Type B pancreatic cell (in vitro differentiated cells): ENCODE measurements at regions not wholly inside any gene's neighbourhood (a gene's known extent, or its start where the extent isn't known, plus 50 kb on each side); places are given as distances from the start of the nearest gene placed in this dataset.
"Not testable (repeated sequence)": the region's sequence is repeated elsewhere in the genome, so short reads cannot be mapped to it uniquely, and the experiment has no call there.

ENCODE experiments used
- DNase-seq: peaks from one replicate; pipeline ENCODE4 v3.0.0; 2021; ENCODE audit warnings: mixed read lengths; ENCODE audit not compliant: unreplicated experiment; ENCODE audit errors: extremely low spot score
- H3K27ac Mint-ChIP-seq: 2 replicates; pipeline ENCODE4 v1.8.0; 2021; ENCODE audit warnings: mild to moderate bottlenecking, mixed read lengths
- H3K27me3 Mint-ChIP-seq: 2 replicates; pipeline ENCODE4 v1.8.0; 2021; ENCODE audit warnings: mixed read lengths
- H3K36me3 Mint-ChIP-seq: 2 replicates; pipeline ENCODE4 v1.8.0; 2021; ENCODE audit warnings: mixed read lengths
- H3K4me1 Mint-ChIP-seq: one replicate; pipeline ENCODE4 v1.8.0; 2021; ENCODE audit warnings: mixed read lengths; ENCODE audit not compliant: unreplicated experiment
- H3K4me3 Mint-ChIP-seq: 2 replicates; pipeline ENCODE4 v1.8.0; 2021; ENCODE audit warnings: mild to moderate bottlenecking, mixed read lengths
- H3K9me3 Mint-ChIP-seq: 2 replicates; pipeline ENCODE4 v1.8.0; 2021; ENCODE audit warnings: mixed read lengths
- TF ChIP-seq, protein P1 (sequence below): fragments of 200-600 bp; sonication (generic); conservative IDR thresholded peaks from 2 replicates; pipeline ENCODE4 v1.5.0; 2021; ENCODE audit warnings: antibody characterized with exemption, mild to moderate bottlenecking

DNA sequence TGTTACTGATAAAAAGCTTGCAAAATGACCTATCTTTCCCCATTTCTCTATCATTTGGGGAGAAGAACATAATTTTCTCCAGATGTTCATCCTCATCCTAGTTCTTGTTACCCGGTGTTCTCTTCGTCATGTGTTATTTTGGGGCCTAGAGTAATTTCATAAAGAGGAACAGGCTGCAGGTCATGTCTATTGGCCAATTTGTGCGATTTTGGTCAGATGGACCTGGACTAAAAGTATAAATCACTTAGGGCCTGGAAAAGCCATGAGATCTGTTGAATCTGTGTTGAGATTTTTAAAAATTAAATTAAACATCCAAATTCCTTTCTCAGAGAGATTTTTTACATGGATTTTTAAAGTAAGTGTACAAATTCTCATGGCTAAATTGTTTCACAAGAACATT is 241.3 kb upstream of the PLXNA2 start:
- no peak overlapping the region for H3K4me3 Mint-ChIP-seq
- H3K4me1 Mint-ChIP-seq: no peaks in the 10 kb centered on the region
- no peaks in the 10 kb centered on the region for H3K9me3 Mint-ChIP-seq
- no peaks in the 10 kb centered on the region for H3K36me3 Mint-ChIP-seq
- TF ChIP-seq, protein P1, sequence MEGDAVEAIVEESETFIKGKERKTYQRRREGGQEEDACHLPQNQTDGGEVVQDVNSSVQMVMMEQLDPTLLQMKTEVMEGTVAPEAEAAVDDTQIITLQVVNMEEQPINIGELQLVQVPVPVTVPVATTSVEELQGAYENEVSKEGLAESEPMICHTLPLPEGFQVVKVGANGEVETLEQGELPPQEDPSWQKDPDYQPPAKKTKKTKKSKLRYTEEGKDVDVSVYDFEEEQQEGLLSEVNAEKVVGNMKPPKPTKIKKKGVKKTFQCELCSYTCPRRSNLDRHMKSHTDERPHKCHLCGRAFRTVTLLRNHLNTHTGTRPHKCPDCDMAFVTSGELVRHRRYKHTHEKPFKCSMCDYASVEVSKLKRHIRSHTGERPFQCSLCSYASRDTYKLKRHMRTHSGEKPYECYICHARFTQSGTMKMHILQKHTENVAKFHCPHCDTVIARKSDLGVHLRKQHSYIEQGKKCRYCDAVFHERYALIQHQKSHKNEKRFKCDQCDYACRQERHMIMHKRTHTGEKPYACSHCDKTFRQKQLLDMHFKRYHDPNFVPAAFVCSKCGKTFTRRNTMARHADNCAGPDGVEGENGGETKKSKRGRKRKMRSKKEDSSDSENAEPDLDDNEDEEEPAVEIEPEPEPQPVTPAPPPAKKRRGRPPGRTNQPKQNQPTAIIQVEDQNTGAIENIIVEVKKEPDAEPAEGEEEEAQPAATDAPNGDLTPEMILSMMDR: no peak
- H3K27ac Mint-ChIP-seq: no peak overlapping the region
- H3K27me3 Mint-ChIP-seq: no peaks in the 10 kb centered on the region
- DNase-seq: no peak

DNA sequence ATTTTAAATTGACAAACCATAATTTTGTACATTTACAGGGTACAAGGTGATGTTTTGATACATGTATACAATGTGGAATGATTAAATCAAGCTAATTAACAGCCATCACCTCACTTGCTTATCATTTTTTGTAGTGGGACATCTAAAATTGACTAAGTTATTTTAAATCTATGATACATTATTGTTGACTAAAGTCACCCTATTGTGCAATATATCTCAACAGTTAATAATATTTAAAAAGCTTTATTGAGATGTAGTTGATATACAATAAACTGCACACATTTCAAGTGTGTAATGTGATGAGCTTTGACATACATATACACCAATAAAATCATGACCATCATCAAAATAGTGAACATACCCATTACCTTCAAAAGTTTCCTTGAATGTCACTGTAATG is 242.5 kb upstream of the PLXNA2 start:
- no peaks in the 10 kb centered on the region for H3K4me1 Mint-ChIP-seq
- no peaks in the 10 kb centered on the region for H3K9me3 Mint-ChIP-seq
- DNase-seq: no peak
- H3K27ac Mint-ChIP-seq: no peak overlapping the region
- no peak overlapping the region for H3K4me3 Mint-ChIP-seq
- TF ChIP-seq, protein P1: no peak
- no peaks in the 10 kb centered on the region for H3K36me3 Mint-ChIP-seq
- no peaks in the 10 kb centered on the region for H3K27me3 Mint-ChIP-seq

DNA sequence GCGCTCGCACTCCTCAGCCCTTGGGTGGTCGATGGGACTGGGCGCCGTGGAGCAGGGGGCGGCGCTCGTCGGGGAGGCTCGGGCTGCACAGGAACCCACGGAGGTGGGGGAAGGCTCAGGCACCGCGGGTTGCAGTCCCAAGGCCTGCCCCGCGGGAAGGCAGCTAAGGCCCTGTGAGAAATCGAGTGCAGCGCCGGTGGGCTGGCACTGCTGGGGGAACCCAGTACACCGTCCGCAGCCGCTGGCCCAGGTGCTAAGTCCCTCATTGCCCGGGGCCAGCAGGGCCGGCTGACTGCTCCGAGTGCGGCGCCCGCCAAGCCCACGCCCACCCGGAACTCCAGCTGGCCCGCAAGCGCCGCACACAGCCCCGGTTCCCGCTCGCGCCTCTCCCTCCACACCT is 244.2 kb upstream of the PLXNA2 start:
- H3K4me3 Mint-ChIP-seq, H3K27ac Mint-ChIP-seq, H3K9me3 Mint-ChIP-seq, H3K36me3 Mint-ChIP-seq, H3K27me3 Mint-ChIP-seq, DNase-seq, H3K4me1 Mint-ChIP-seq: not testable (repeated sequence)

DNA sequence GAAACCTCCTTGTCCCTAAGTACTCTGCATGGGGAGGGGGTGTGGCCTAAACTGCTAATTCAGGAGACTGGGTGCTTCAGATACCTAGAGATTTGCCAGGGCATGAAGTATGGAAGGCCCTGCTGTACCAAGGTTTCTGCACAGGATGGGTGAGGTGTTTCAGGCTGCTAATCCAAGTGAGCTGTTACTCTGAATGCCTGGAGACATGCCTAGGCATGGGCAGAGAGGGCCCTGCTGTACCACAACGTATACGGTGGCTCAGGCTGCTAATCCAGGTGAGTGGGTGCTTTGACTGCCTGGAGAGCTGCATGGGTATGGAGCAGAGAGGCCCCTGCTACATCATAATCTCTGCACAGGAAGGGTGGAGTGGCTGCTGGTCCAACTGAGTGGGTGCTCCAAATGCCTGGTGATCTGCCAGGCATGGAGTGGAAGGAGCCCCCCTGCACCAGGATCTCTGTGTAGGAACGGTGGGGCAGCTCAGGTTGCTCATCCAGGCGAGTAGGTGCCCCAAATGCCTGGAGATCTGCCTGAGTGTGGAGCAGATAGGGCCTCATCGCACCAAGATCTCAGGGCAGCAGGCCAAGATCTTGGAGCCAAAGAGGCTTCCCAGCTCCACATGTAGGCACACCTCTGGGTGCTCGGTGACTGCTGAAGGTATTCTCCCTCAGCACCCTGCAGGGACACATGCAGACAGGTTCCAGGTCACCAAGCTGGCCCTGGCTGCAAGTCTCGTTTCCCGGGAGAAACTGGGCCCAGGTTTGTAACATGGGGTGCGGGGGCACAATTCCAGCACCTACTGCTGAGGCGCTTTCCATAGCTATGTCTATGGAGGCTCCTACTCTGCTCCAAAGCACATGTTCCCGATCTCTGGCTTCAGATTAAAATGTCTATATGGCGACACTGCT is 252.5 kb upstream of the PLXNA2 start:
- Mint-ChIP-seq H3K27ac (no peak overlapping the region), H3K27me3 (peaks cover 9% of the 10 kb centered on the region), H3K4me3 (no peak overlapping the region), H3K4me1 (no peaks in the 10 kb centered on the region), H3K9me3 (peaks cover 5% of the 10 kb centered on the region), H3K36me3 (no peaks in the 10 kb centered on the region)
- TF ChIP-seq, protein P1: no peak
- no peak for DNase-seq

DNA sequence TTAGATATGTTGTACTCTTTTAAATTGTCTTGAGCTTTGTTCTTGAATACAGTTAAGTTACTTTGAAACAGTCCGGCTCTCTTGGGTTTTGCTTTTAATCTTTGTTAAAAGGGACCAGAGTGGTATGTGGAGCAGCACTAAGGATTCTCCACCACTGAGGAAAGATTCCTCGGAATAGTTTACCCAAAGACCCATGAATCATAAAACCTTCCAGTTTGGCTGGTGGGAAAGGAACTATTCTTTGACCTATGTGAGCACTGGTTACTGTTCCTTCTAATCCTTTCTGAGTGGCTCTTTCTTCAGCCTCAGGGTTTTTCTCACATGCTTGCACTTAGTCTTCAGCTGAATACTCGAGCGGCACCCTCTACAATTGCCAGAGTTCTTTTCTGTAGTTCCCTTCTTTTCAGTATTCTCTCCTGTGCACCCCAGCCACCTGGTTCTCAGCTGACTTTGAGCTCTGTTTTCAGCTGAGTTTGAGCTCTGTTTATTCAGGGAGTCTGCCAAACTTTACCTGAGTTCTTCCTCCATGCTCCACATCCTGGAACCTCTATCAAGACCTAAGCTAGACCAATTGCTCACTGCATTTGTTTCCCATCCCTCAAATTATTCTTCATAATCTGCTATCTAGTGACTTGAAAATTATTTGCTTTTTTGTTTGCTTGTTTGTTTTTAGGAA is 253.8 kb upstream of the PLXNA2 start:
- Mint-ChIP-seq H3K27me3 (peaks cover 13% of the 10 kb centered on the region), H3K4me3 (no peak overlapping the region), H3K9me3 (peaks cover 5% of the 10 kb centered on the region), H3K27ac (no peak overlapping the region), H3K4me1 (no peaks in the 10 kb centered on the region), H3K36me3 (no peaks in the 10 kb centered on the region)
- no peak for DNase-seq
- TF ChIP-seq, protein P1: no peak

DNA sequence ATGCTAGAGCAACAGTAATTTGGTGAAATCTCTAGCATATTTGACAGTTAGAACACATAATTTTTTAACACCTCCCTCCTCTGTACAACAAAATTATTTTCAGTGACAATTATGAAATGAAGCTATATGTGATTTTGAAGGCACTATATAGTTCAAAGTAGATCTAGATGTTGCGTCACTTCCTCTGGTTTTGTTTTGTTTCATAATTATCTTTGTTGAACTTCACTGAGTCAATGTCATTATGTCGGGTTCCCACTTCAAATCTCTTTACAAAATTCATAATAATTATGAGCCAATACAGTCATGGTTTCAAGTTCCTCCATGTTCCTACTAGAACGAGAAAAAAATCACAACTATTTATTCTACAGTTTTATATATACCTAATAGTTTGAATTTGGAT is 254.8 kb upstream of the PLXNA2 start:
- Mint-ChIP-seq H3K27ac (no peak overlapping the region), H3K27me3 (peaks cover 17% of the 10 kb centered on the region), H3K4me3 (no peak overlapping the region), H3K4me1 (no peaks in the 10 kb centered on the region), H3K9me3 (peaks cover 5% of the 10 kb centered on the region), H3K36me3 (no peaks in the 10 kb centered on the region)
- TF ChIP-seq, protein P1: no peak
- DNase-seq: no peak
